ENCODE measurements at regions not wholly inside any gene's neighbourhood (a gene's known extent, or its start where the extent isn't known, plus 50 kb on each side); places are given as distances from the start of the nearest gene placed in this dataset.

GRCh38 chr7:67452516-67453026, 455.9 kb downstream of the TYW1 start:
- no peak for TF ChIP-seq CTCF (IDR thresholded peaks at IDR 0.05; ENCODE audit: low read depth, low read length)
- TF ChIP-seq EZH2phosphoT487 (IDR thresholded peaks at IDR 0.05; ENCODE audit: low read depth): no peak

Measured in OCI-LY3 (cell line).